ENCODE measurements at regions not wholly inside any gene's neighbourhood (a gene's known extent, or its start where the extent isn't known, plus 50 kb on each side); places are given as distances from the start of the nearest gene placed in this dataset.

DNA sequence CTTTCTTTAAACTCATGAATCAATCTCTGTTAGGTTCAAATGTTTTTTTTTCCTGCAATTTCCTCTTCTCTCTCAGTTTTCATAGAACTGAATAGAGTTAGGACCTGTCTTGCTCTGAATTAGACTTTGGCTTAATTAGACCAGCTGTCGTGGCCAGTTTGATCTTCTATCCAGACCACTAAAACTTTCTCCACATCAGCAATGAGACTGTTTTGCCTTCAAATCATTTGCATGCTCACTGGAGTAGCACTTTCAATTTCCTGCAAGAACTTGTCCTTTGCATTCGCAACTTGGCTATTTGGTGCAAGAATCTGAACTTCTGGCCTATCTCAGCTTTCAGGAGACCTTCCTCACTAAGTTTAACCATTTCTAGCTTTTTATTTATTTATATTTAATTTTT is 2002.2 kb upstream of the PIK3C3 start:
- ChIA-PET CTCF (interaction anchor here (0.7 to 1.2 kb wide), 2 partner anchors 12 to 45 kb away, joined by 3 to 4 read pairs; no protein-coding TSS in a partner anchor), POLR2A (interaction anchor here (0.6 kb wide), 1 partner anchor 11 kb away, joined by 3 read pairs; no protein-coding TSS in a partner anchor)
- Histone ChIP-seq H3K4me2 (ENCODE audit: insufficient read depth, low read length) (no peak overlapping the region), H3K27me3 (ENCODE audit: control insufficient read depth in 2 of 2, insufficient read depth in 2 of 2, low read length in 2 of 2) (no peaks in the 10 kb centered on the region), H3K27ac (ENCODE audit: insufficient read depth, low read depth, low read length) (no peak overlapping the region), H3K9ac (replicated peaks; ENCODE audit: extremely low read depth, insufficient read depth, low read length) (no peak overlapping the region), H4K20me1 (replicated peaks; ENCODE audit: control insufficient read depth, extremely low read depth, insufficient read depth, low read length) (no peaks in the 10 kb centered on the region), H3K9me1 (replicated peaks; ENCODE audit: control insufficient read depth, extremely low read depth, insufficient read depth, low read length) (no peaks in the 10 kb centered on the region), H2AFZ (ENCODE audit: low read depth, low read length) (no peak overlapping the region), H3K4me3 (replicated peaks in 1 of 3; ENCODE audit: insufficient read depth in 1 of 3, low read depth in 1 of 3, low read length in 3 of 3) (no peak overlapping the region), H3K36me3 (ENCODE audit: control insufficient read depth in 2 of 2, extremely low read depth in 1 of 2, insufficient read depth in 2 of 2, low read length in 2 of 2) (no peaks in the 10 kb centered on the region), H3K79me2 (ENCODE audit: control insufficient read depth, insufficient read depth, low read length) (no peaks in the 10 kb centered on the region), H3K9me3 (replicated peaks; ENCODE audit: control insufficient read depth, insufficient read depth, low read length) (no peaks in the 10 kb centered on the region), H3K4me1 (ENCODE audit: control insufficient read depth, extremely low read depth, insufficient read depth, low read length) (no peaks in the 10 kb centered on the region)
- no TSS peak for BruUV-seq (replicated peaks)
- intact Hi-C loops (cut with micrococcal nuclease) (no loop called here), dilution Hi-C loops (cut with MboI; ENCODE audit: extremely low pct_ligation_motif_present, low sequenced_read_pairs) (no loop called here)
- DNase-seq (ENCODE audit: low read depth, low spot score), result no peak
- FAIRE-seq, result no peak
- TF ChIP-seq FOS (IDR thresholded peaks at IDR 0.05; ENCODE audit: borderline replicate concordance, insufficient read depth, low read length), result no peak
- TF ChIP-seq, protein P1, sequence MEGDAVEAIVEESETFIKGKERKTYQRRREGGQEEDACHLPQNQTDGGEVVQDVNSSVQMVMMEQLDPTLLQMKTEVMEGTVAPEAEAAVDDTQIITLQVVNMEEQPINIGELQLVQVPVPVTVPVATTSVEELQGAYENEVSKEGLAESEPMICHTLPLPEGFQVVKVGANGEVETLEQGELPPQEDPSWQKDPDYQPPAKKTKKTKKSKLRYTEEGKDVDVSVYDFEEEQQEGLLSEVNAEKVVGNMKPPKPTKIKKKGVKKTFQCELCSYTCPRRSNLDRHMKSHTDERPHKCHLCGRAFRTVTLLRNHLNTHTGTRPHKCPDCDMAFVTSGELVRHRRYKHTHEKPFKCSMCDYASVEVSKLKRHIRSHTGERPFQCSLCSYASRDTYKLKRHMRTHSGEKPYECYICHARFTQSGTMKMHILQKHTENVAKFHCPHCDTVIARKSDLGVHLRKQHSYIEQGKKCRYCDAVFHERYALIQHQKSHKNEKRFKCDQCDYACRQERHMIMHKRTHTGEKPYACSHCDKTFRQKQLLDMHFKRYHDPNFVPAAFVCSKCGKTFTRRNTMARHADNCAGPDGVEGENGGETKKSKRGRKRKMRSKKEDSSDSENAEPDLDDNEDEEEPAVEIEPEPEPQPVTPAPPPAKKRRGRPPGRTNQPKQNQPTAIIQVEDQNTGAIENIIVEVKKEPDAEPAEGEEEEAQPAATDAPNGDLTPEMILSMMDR (IDR thresholded peaks at IDR 0.05; ENCODE audit: extremely low read depth in 1 of 2, insufficient read depth in 1 of 2, low read depth in 1 of 2, low read length in 2 of 2), result no peak
- TF ChIP-seq POLR2AphosphoS5 (IDR thresholded peaks at IDR 0.05; ENCODE audit: insufficient read depth, low read depth, low read length), result no peak
- TF ChIP-seq GATA2 (IDR thresholded peaks at IDR 0.05; ENCODE audit: insufficient read depth, insufficient read length, low read depth, low read length), result no peak
- TF ChIP-seq MYC (IDR thresholded peaks at IDR 0.05; ENCODE audit: low read depth, low read length), result no peak
- no peak for TF ChIP-seq JUN (IDR thresholded peaks at IDR 0.05; ENCODE audit: borderline replicate concordance, insufficient read depth, insufficient read length, low read depth)

Data from endothelial cell of umbilical vein (primary cell).